HepG2 (cell line): ENCODE measurements at regions not wholly inside any gene's neighbourhood (a gene's known extent, or its start where the extent isn't known, plus 50 kb on each side); places are given as distances from the start of the nearest gene placed in this dataset.

Experiments used
- ATAC-seq: fragments of 200-7000 bp; cut with Tn5 transposase; 3 replicates; pipeline ENCODE4 v1.9.1; 2020; ENCODE audit warnings: mild to moderate bottlenecking, moderate library complexity
- BruUV-seq: library from RNA; stranded (reverse); fragments of 400-500 nt; replicated peaks from 2 replicates; lab custom pipeline; 2021; lab: Mats Ljungman, UMichigan
- CTCF ChIA-PET: fragments of 300-600 bp; formaldehyde crosslinking; extraction: SDS; loops from one replicate; lab custom pipeline; 2021; ENCODE audit warnings: low total read pairs, inconsistent platforms, low intra/inter-chr PET ratio; lab: Yijun Ruan, JAX
- POLR2A ChIA-PET: fragments of 350-600 bp; sonication (Branson Sonifier 250); formaldehyde crosslinking; loops from one replicate; lab custom pipeline; 2020; ENCODE audit warnings: antibody characterized with exemption, inconsistent platforms; lab: Yijun Ruan, JAX
- DNase-seq: peaks from one replicate; pipeline ENCODE4 v3.0.0-alpha.2; 2015; ENCODE audit warnings: low spot score
- FAIRE-seq: peaks from 3 replicates; lab custom pipeline; 2011; peaks lifted over from hg19 to GRCh38; lab: Jason Lieb, UNC
- H2AFZ ChIP-seq: one replicate; pipeline ENCODE4 v1.6.1; 2011; ENCODE audit warnings: low read length, inconsistent platforms
- H3K27ac ChIP-seq: fragments of 300-600 bp; 3 replicates; pipeline ENCODE4 v1.8.0; 2011; ENCODE audit warnings: mixed run types, mild to moderate bottlenecking, mixed read lengths, low read length, inconsistent platforms; ENCODE audit not compliant: insufficient read depth; ENCODE audit errors: extremely low read length
- H3K27me3 ChIP-seq, 2 experiments: fragments of 200-600 bp in 1 of 2; 2 replicates in 1 of 2; 3 replicates in 1 of 2; pipeline versions ENCODE4 v1.6.0 to v1.8.0; 2011; ENCODE audit warnings: low read length in 2 of 2, mild to moderate bottlenecking in 2 of 2, moderate library complexity in 2 of 2, inconsistent platforms in 1 of 2; ENCODE audit not compliant: insufficient read depth in 2 of 2, control insufficient read depth in 1 of 2
- H3K36me3 ChIP-seq, 2 experiments: fragments of 200-600 bp in 1 of 2; replicated peaks in 1 of 2; 2 replicates in 1 of 2; 3 replicates in 1 of 2; pipeline versions ENCODE4 v1.5.1 to v1.8.0; 2011; ENCODE audit warnings: low read length in 2 of 2, inconsistent platforms in 1 of 2; ENCODE audit not compliant: insufficient read depth in 2 of 2, control insufficient read depth in 1 of 2
- H3K4me1 ChIP-seq: 2 replicates; pipeline ENCODE4 v1.5.1; 2012; ENCODE audit warnings: low read length, inconsistent platforms; ENCODE audit not compliant: insufficient read depth
- H3K4me2 ChIP-seq: 2 replicates; pipeline ENCODE4 v1.6.0; 2011; ENCODE audit warnings: low read depth, low read length, inconsistent platforms
- H3K4me3 ChIP-seq, 3 experiments: fragments of 200-600 bp in 1 of 3; sonication (generic), shearing (Covaris generic) in 1 of 3; replicated peaks in 1 of 3; 2 replicates each; pipeline ENCODE4 v1.5.1; 2011 to 2016; ENCODE audit warnings: low read length in 3 of 3, inconsistent platforms in 2 of 3, low read depth in 2 of 3, mild to moderate bottlenecking in 2 of 3, control low read depth in 1 of 3, mixed read lengths in 1 of 3; ENCODE audit not compliant: insufficient read depth in 1 of 3
- H3K79me2 ChIP-seq: one replicate; pipeline ENCODE4 v1.6.1; 2011; ENCODE audit warnings: low read length, inconsistent platforms; ENCODE audit not compliant: insufficient read depth
- H3K9ac ChIP-seq: 2 replicates; pipeline ENCODE4 v1.6.0; 2011; ENCODE audit warnings: mild to moderate bottlenecking, low read depth, low read length, inconsistent platforms; ENCODE audit not compliant: insufficient read depth
- H3K9me3 ChIP-seq: 2 replicates; pipeline ENCODE4 v1.5.1; 2012; ENCODE audit warnings: mild to moderate bottlenecking, low read length
- H4K20me1 ChIP-seq: 2 replicates; pipeline ENCODE4 v1.6.0; 2011; ENCODE audit warnings: inconsistent platforms, mild to moderate bottlenecking, low read length, moderate library complexity; ENCODE audit not compliant: insufficient read depth
- ARNT2 ChIP-seq: sonication (generic); formaldehyde crosslinking; IDR thresholded peaks from 2 replicates; pipeline ENCODE4 v1.8.0; 2022; ENCODE audit warnings: mild to moderate bottlenecking, low read depth, missing genetic modification reagents, moderate library complexity
- LRRFIP1 ChIP-seq: sonication (generic); formaldehyde crosslinking; conservative IDR thresholded peaks from 2 replicates; pipeline ENCODE4 v1.4.0; 2020; ENCODE audit warnings: missing genetic modification reagents
- NFKB2 ChIP-seq: sonication (generic); formaldehyde crosslinking; IDR thresholded peaks from 2 replicates; pipeline ENCODE4 v1.4.0; 2020; ENCODE audit warnings: missing genetic modification reagents, borderline replicate concordance
- PATZ1 ChIP-seq: sonication (generic); formaldehyde crosslinking; IDR thresholded peaks from 2 replicates; pipeline ENCODE4 v1.4.0; 2020; ENCODE audit warnings: missing genetic modification reagents
- POLR2AphosphoS5 ChIP-seq: IDR thresholded peaks from 2 replicates; pipeline ENCODE4 v1.6.1; 2012; ENCODE audit warnings: low read depth, low read length
- SMARCC2 ChIP-seq: fragments of 450-650 bp; IDR thresholded peaks from 2 replicates; pipeline ENCODE4 v1.6.1; 2017; ENCODE audit warnings: antibody characterized with exemption, mild to moderate bottlenecking
- SNAPC5 ChIP-seq: sonication (generic); formaldehyde crosslinking; IDR thresholded peaks from 2 replicates; pipeline ENCODE4 v1.8.1; 2023; ENCODE audit warnings: mild to moderate bottlenecking, missing genetic modification reagents, borderline replicate concordance
- TRIM22 ChIP-seq: fragments of 450-650 bp; IDR thresholded peaks from 2 replicates; pipeline ENCODE4 v1.6.1; 2017
- ZFP36 ChIP-seq: fragments of 150-350 bp; IDR thresholded peaks from 2 replicates; pipeline ENCODE4 v1.6.1; 2018; ENCODE audit warnings: borderline replicate concordance, low read length, low read depth; ENCODE audit not compliant: partially characterized antibody
- ZNF232 ChIP-seq: sonication (generic); formaldehyde crosslinking; IDR thresholded peaks from 2 replicates; pipeline ENCODE4 v1.4.0; 2020; ENCODE audit warnings: missing genetic modification reagents, borderline replicate concordance
- ZNF264 ChIP-seq: sonication (generic); formaldehyde crosslinking; IDR thresholded peaks from 2 replicates; pipeline ENCODE4 v1.4.0; 2020; ENCODE audit warnings: missing genetic modification reagents
- ZNF280D ChIP-seq: sonication (generic); formaldehyde crosslinking; IDR thresholded peaks from 2 replicates; pipeline ENCODE4 v1.5.1; 2020; ENCODE audit warnings: mild to moderate bottlenecking, missing genetic modification reagents
- ZNF878 ChIP-seq: sonication (generic); formaldehyde crosslinking; IDR thresholded peaks from 2 replicates; pipeline ENCODE4 v1.8.1; 2023; ENCODE audit warnings: mild to moderate bottlenecking, missing genetic modification reagents, moderate library complexity
- ZSCAN20 ChIP-seq: sonication (generic); formaldehyde crosslinking; IDR thresholded peaks from 2 replicates; pipeline ENCODE4 v1.4.0; 2020; ENCODE audit warnings: missing genetic modification reagents, mild to moderate bottlenecking, borderline replicate concordance
- in situ Hi-C: cut with HindIII; loops from 2 replicates; pipeline ENCODE4 v1.10.0; 2017; ENCODE audit warnings: low pct_unique_long_range_greater_than_20kb; ENCODE audit not compliant: extremely low pct_ligation_motif_present
- intact Hi-C: fragments of 100-400 bp; cut with micrococcal nuclease; formaldehyde crosslinking; loops from one replicate; pipeline ENCODE4 v1.10.0; 2022; ENCODE audit not compliant: unreplicated experiment

GRCh38 chr1:186571771-186572170 lies 108.5 kb downstream of the PTGS2 start (continued):
- no peak for TF ChIP-seq ZNF280D
- TF ChIP-seq ZFP36: no peak
- TF ChIP-seq ZNF878 (CRISPR knock-in tag): no peak

- Histone ChIP-seq H4K20me1 (no peaks in the 10 kb centered on the region), H3K36me3 (no peaks in the 10 kb centered on the region), H2AFZ (no peak overlapping the region), H3K9me3 (no peaks in the 10 kb centered on the region), H3K4me2 (no peak overlapping the region), H3K4me3 (no peak overlapping the region), H3K9ac (no peak overlapping the region), H3K79me2 (no peaks in the 10 kb centered on the region), H3K27ac (no peak overlapping the region), H3K27me3 (no peaks in the 10 kb centered on the region), H3K4me1 (no peaks in the 10 kb centered on the region)
- ATAC-seq: no peak
- BruUV-seq: no TSS peak
- intact Hi-C loops (no loop called here), in situ Hi-C loops (no loop called here)
- POLR2A ChIA-PET: no interaction called here
- no peak for DNase-seq
- no peak for FAIRE-seq
- CTCF ChIA-PET: no interaction called here
- no peak for TF ChIP-seq LRRFIP1
- no peak for TF ChIP-seq SMARCC2
- TF ChIP-seq TRIM22: no peak
- TF ChIP-seq ZSCAN20 (CRISPR knock-in tag): no peak
- no peak for TF ChIP-seq ZNF264 (CRISPR knock-in tag)
- no peak for TF ChIP-seq ARNT2
- no peak for TF ChIP-seq SNAPC5 (CRISPR knock-in tag)
- TF ChIP-seq NFKB2: no peak
- TF ChIP-seq PATZ1 (CRISPR knock-in tag): no peak
- TF ChIP-seq POLR2AphosphoS5: no peak
- no peak for TF ChIP-seq ZNF232 (CRISPR knock-in tag)
These were observed 108.9 kb upstream of the PDC start for GRCh38 chr1:186569856-186570255.
